Hepatocyte (in vitro differentiated cells): ENCODE measurements at regions not wholly inside any gene's neighbourhood (a gene's known extent, or its start where the extent isn't known, plus 50 kb on each side); places are given as distances from the start of the nearest gene placed in this dataset.

ENCODE experiments used
- CTCF ChIP-seq: fragments of 200-600 bp; sonication (generic); IDR thresholded peaks from 2 replicates; pipeline ENCODE4 v1.5.1; 2016; ENCODE audit warnings: antibody characterized with exemption, mild to moderate bottlenecking; ENCODE audit not compliant: poor library complexity
- EZH2 ChIP-seq: fragments of 200-600 bp; sonication (generic); IDR thresholded peaks from 2 replicates; pipeline ENCODE4 v1.6.1; 2016; ENCODE audit warnings: antibody characterized with exemption, mild to moderate bottlenecking, borderline replicate concordance

- no peak for TF ChIP-seq CTCF
- no peak for TF ChIP-seq EZH2
Observed at GRCh38 chr13:31050486-31051400, 111.0 kb downstream of the HSPH1 start.
